ENCODE measurements at regions not wholly inside any gene's neighbourhood (a gene's known extent, or its start where the extent isn't known, plus 50 kb on each side); places are given as distances from the start of the nearest gene placed in this dataset.

DNA sequence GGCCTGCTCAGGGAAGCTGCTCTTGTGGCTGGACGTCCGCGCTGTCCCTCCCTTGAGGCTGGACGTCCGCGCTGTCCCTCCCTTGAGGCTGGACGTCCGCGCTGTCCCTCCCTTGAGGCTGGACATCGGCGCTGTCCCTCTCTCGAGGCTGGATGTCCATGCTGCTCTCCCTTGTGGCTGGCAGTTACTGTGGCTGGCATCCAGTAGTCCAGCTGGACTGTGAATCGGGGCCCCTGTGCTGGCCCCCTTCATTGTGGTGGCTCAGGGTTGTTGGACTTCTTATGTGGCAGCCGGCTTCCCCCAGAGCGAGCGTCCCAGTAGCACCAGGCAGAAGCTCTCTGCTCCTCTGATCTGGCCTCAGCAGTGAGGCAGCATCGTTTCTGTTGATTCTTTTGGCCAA lies 141.5 kb downstream of the IRF8 start:
- no peak for DNase-seq

DNA sequence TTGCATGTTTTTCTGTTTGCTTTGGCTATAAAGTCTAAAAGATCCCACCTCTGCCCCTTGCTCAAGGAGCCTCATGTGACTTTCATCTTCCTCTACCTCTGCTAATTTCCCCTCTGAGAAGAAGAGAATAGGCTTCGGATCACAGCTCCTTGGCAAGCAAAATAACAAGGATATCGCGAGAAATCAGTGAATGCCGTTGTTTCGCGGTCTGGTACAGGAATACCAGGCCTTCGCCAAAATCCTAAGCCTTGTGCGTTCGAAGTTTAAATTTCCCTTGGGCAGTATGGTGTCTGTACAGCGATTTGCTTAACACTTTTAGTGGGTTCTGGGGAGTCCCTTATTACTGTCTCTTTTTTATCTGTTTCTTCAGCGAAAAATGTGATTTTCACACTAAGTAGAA lies 142.3 kb downstream of the IRF8 start:
- no peak for DNase-seq

DNA sequence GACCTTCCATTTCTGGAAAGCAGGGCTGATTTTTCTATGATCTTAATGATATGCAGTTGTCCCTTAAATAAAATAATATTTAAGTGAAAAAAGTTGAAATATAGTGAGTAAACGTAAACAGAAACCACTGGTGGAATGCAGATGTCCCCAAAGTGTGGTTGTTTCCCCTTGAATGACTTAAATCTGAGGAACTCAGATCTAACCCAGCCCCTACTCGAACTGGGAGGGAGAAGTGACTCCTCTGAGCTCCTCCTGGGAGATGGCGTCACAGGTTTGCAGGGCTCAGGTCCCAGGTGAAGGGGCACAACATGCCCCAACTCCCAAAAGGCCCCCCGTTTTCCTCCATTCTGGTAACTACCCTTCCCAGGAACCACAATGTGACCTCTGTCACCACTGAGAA lies 142.8 kb downstream of the IRF8 start:
- DNase-seq, result no peak

DNA sequence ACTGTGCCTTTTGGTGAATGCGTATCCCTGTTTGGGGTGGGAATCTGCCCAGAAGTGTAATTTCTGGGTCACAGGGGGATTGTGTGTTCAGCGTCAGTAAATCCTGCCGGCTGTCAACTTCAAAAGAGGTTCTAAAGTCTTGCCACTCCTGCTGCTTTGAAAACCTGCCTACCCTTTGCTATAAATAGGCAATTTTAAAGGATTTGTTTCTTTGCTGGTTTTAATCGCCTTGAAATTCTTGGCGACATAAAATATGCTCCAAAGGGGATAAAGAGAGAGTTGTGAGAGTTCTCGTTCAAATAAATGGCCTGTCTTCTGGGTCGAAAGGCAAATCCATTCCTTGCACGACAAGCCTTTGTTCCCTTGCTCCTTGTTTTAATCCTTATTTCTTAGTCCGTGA lies 143.4 kb downstream of the IRF8 start:
- no peak for DNase-seq

DNA sequence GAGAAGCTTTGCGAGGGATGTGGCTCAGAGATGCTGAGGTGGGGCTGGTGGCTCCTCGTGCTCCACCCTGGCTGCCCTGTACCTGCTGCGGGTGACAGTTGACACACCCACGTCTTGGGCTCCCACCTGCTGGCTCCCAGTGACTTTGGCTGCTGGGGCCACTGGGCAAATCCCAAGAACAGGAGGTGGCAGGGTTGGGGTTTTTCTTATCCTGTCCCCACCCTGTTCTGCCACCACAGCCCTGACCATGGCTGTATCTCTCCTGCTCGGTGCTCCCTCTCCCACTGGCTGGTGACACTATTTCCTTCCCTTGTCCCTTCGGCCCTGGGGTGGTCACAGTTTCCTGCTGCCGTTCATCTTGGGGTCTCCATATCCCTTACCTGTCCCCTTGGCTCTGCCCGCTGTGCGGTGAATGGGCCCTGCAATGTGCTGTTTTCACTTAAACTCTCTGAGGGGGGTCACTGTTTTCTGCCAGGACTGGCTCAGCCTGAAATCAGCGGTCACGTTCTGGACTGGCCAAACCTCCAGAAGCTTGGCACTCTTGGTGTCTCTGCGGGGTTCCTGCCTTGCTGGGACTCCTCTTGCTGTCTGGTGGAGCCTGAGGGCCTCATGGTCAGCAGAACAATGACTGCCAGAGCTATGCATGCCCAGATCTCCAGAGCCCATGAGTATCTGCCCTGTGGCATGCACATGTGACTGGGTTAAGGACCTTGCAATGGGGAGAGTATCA lies 144.2 kb downstream of the IRF8 start:
- no peak for DNase-seq

DNA sequence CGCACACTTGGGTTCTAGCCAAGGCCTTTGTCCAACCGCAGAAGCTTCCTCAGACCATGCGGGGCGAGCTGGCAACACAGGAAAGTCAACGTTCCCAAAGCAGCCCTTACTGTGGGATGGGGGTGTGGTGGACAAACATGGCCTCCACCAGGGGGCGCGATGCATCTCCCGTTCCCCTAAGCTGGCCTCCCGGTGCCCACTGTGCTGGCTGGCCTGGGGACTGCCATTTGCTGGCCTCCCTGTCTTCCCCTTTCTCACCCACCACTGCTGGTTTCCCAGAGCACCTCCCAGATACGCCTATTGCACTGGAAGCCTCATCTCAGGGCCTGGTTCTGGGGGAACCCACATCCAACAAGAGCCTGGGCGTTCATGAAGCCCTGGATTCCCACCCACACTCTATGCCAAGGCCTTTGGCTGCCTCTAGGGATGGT lies 145.3 kb downstream of the IRF8 start:
- no peak for DNase-seq

DNA sequence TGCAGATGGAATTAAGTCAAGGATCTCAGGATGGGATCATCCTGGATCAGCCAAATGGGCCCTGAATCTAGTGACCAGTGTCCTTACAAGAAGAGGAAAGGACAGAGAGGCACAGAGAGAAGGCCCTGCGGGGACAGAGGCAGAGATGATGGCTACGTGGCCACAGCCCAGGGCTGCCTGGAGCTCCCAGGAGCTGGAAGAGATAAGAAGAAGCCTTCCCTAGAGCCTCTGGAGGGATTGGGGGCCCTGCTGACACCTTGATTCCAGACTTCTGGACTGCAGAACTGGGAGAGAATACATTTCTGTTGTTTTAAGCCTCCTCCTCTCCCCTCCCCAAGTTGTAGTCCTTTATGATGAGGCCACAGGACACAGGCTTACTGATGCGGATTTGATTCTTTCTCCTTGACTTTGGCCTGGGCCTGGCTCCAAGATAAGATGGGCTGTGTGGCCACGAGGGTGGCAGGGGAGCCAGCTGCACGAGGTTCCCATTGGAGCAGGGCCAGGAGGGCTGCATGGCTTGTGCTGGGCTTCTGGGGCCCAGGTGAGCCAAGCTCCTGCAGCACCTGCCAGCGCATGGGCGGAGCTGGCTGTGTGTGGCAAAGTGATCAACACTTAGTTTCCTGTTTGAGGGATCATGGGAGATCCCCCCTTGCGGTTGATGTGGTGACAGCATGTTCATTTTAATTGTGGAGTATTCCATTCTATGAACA lies 146.1 kb downstream of the IRF8 start:
- no peak for DNase-seq

DNA sequence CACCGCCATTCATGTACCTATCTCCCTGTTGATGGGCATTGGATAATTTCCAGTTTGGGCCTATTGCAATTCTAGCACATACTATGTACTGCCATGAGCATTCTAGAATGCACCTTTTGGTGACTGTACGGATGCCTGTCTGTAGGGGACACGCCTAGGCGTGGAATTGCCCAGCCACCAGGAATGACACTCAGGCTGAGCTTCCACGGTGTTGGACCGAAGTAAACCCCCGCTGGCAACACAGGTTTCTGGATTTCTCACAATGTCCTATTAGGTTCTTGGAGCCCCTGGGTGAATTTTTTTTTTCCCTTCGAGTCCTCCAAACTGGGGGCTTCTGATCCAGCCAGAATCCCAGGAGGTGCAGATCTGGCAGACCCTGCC lies 146.6 kb downstream of the IRF8 start:
- DNase-seq, result no peak

DNA sequence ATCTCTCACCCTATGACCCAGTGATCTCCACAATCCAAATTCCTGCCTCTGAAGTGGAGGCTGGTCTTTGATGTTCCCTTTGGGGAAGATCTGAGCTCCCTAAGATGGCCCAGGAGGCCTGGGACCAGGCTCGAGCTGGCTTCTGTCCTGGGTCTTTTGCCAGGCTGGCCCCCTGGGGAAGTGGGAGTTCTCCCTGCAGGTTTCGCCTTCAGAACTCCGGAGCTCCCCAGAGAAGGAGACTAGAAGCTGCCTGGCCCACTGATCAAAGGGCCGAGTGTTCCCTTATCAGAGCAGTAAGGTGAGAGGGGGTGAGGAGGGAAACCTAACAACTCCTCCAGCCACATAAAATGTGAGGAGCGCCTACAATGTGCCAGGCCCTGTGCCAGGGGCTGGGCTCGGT lies 147.1 kb downstream of the IRF8 start:
- no peak for DNase-seq

DNA sequence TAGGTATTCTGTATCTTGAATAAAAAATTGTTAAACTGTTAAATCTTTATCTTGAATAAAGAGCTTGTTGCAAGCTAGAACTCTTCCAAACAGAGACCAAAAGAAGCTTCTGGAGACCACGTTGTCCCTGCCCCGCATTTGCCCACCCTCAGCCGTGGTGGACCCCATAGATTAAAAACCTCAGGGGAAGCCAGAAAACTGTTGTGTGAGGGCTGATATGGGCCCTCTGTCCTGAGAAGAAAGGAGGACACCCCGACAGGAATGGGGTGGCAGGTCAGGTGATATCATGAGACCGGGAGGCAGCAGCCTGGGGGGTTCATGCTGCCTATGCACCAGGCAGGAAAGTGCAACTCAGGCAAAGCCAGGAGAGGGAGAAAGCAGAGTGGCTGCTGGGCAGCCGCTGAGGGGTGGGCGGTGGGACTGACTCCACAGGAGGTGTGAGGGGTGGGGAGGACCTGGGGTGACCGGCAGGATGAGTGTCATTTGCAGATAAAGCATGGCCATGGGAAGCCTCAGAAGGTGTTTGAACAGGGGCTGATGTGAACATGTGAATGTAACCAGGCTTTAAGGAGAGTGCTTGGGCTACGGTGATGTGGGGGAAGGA lies 147.8 kb downstream of the IRF8 start:
- DNase-seq, result no peak

DNA sequence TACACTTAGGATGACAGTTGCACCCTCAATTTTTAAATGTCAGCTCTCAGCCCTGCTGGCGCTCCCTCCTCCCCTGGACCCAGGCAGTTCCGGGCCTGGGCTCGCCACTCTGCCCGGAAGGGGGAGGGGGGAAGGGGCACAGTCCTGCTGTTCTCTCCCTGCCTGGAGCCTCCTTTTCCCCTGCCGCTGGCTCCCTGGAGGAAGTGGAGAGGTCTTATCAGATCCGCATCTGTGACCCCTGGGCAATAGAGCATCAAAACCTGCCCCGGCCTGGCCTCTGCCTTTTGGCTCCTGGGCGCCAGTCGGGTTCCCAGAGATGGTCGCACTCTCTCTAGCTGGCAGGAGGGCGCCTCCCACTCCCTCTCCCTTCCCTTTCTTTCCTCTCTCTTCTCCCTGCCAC lies 149.3 kb downstream of the IRF8 start:
- DNase-seq, result no peak

DNA sequence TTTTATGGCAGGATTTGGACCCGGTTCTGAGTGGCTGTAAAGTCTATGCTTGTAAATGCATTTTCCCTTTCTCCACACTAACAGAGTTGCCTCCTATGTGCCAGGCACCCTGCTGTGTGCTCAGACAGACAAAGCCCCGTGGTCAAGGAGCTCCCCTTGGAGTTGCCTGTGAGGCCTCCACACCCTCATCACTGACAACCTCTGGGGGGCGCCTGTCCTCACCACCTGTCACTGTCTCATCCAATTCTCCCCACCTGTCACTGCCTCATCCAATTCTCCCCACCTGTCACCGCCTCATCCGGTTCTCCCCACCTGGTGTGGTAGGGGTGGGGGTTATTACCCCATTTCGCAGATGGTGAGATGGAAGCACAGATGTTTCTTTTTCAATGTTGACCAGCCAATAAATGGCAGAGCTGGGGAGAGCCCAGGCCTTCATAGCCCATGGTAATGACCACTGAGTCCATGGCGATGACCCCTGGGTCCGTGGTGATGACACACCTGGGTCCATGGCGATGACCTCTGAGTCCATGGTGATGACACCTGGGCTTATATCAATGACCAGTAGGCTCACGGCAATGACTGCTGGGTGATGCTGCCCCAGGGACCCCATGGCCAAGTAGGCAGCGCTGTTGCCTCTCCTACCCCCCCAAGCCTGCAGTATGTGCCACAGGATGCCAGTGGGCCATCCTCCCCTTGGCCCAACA lies 150.1 kb downstream of the IRF8 start:
- DNase-seq, result no peak

DNA sequence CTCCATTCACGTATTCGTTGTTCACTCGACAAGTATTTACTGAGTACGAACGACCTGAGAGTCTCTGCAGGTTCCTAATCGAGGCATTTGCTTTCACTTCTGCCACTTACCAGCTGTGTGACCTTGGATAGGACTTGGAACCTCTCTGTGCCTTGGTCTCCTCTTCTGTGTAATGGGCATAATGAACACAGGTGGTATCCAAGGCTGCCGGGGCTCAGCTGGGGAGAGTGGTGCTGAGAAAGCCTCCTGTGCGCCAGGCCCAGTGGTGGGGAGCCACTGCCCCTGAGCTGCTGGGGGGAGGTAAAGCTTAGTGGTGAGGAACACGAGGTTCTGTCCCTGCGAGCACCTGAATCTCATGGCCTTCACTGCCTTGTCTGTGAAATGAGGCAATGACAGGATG lies 150.7 kb downstream of the IRF8 start:
- DNase-seq, result no peak

DNA sequence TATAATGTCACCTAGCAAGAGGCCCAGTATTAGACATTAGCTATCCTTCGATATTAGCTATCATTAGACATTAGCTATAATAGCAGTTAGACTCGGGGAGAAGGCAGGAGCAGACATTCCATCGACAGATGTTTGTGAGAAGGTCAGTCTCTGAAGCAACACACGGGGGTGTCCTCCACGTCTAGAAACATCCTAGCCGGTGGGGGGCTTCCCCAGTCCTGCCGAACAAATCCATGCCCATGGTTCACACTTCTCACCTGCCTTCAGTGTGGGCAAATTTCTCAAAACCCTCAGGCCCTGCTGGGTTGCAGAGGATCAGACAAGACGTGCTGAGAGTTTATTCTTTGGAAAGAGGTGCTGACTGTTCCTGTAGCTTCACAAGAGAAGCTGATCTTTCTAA lies 151.1 kb downstream of the IRF8 start:
- no peak for DNase-seq

DNA sequence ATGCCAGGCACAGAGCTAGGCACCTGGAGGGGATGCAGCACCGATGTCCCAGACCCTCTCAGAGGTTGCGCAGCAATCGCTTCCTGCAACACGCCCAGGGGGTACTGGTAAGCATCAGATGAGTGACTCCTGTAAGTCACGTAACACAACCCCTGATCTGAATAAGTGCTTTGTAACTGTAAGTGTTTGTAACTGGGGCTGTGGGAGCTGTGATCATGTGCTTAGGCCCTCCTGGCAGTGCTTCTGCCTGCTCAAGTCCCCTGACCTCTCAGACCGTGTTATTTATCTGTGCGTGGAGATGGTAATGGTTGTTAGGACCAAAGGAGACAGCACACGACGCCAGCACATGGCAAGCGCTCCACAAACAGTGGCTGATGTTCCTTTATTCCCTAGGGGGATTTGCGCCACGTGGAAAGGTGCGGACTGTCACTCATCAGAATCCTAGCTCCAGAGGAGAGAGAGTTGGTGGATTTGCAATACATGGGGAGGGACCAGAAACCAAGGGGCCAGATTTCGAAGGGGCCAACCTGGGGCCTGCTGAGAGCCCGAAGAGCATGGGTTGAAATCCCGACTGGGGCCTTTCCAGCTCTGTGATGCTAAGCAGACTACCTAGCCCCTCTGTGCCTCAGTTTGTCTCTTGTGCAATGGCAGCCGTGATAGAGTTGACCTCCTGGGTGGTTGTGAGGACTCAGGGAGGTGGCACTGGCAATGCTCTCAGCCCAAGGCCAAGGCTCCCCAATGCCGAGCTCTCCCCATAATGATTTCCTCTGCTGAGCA lies 151.8 kb downstream of the IRF8 start:
- no peak for DNase-seq

DNA sequence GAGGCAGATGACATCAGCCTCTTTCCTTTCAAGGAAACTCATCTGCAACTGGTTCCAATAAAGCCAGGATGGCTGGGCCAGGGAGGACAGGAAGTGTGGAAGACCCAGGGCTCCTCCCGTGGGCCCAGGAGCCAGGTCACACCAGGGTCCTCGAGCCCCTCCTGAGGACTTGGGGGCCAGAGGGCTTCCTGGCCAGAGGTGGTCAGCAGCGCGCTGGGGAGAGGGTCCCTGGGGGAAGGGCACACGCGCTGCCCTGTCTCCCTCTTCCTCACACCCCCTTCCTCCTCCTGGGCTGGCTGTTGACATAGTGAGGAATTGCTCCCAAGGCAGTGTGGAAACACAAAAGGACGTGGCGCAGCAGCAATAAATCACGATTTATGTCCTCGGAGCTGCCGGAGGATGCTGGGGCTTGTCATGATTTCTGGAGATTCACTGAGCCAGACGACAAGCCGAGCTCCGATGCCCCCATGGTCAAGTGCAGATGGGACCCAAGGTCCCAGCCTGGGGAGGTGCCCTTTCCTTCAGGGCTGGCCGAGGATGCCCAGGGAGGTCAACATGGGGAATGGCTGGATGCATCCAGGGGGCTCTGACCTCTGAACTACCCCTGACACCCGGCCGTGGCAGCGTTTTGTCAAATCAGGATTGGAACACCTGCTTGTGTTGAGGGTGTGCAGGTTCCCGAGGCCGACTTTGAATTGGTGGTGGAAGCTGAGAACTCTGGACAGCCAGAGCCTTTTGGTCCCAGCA lies 152.6 kb downstream of the IRF8 start:
- peak; percentile 45 for DNase-seq

DNA sequence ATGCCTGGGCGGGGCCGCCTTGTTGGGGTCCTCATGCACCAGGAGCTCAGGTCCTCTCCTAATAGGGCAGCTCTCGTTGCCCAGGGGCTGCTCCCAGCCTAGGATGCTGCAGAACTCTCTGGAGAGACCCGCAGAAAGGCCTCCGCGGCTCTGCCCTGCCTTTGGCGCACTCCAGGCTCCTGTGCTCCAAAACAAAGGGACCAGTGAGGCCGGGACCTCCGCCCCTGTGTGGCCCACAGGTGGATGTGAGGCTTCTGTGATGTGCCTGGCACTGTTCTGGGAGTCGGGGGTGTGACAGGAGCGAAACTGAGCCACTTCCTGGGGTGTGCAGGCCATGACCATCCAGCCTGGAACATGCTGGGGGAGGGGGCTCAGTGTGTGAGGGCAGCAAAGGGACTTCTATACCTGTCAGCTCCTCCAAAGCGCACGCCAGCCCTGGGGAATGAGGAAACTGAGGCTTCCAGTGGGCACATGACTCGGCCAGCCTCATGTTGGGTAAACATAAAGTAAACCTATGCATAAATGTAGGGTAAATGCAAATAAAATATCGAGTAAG lies 153.2 kb downstream of the IRF8 start:
- no peak for DNase-seq

DNA sequence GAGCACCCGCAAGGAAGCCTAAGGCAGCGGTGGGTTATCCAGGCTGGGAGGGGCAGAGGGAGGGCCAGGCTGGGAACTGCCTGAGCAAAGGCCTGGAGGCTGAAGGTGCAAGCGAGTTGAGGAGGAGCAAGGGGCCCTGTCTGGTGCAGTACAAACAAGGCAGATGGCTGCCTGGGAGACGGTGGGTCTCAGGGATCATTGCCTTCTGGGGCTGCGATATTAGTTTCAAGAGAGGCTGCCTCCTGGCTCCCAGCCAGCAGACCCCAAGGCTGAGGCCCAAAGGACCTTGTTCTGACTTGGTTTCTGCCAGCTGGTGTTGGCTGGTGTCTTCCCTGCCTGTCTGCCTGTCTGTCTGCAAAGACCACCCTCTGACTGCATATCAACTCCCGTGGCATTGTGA lies 154.0 kb downstream of the IRF8 start:
- no peak for DNase-seq

DNA sequence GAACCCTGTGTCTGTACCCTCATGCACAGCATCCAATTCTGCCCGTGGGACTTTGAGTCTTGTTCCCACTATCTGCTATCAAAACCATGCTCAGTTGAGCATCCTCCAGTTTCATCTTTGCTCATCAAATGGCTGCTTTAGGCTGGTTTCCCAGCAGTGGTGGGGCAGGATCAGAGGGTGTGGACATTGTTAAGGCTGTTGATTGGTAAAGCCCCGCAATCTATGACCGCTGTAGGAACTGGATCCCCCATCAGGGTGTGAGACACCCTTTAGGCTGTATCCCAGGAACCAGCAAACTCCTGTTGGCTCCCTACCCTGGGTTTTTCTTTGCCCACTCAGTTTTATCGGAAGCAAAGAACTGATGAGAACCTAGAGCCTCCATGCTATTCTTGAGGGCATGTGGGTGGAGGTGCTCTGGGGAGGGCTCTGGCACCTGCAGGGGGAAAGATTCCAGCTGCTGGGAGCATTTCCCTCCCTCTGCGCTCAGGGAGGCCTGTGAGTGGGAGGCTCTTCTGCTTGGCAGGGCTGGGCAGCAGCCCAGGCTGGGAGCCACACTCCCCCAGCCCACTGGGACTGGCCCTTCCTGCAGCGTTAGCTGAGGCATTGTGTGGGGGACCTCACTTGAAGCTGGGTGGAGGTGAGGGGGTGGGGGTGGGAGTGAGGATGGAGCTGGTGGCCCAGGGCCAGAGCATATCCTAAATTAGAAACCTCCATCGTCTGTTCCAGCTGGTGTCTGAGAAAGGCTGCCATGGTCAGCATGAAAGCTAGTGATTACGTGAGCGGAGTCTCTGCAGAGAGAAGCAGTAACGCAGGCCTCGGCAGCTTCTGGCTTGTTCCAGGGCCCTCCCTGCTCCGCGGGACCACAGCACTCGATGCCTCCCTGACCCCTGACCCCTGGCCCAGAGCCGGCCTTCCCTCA lies 160.6 kb downstream of the IRF8 start:
- peak; percentile 52 for DNase-seq

Data from muscle of arm (tissue), 1 donor.